Thyroid gland (tissue), 4 donors: ENCODE measurements at regions not wholly inside any gene's neighbourhood (a gene's known extent, or its start where the extent isn't known, plus 50 kb on each side); places are given as distances from the start of the nearest gene placed in this dataset.

Source experiments
- POLR2A ChIP-seq, 2 donors: fragments of 450-650 bp; IDR thresholded peaks; one replicate each; pipeline ENCODE4 v1.6.1; 2017; ENCODE audit warnings: antibody characterized with exemption in 2 of 2, mild to moderate bottlenecking in 2 of 2, moderate library complexity in 1 of 2
- TF ChIP-seq, protein P1 (sequence below), 6 experiments: fragments of 200-600 bp in 3 of 6; fragments of 450-650 bp in 3 of 6; sonication (generic) in 3 of 6; IDR thresholded peaks; one replicate each; pipeline ENCODE4 v1.5.1; 2016 to 2019; ENCODE audit warnings: antibody characterized with exemption in 6 of 6, mild to moderate bottlenecking in 2 of 6, inconsistent platforms in 1 of 6, moderate library complexity in 1 of 6

DNA sequence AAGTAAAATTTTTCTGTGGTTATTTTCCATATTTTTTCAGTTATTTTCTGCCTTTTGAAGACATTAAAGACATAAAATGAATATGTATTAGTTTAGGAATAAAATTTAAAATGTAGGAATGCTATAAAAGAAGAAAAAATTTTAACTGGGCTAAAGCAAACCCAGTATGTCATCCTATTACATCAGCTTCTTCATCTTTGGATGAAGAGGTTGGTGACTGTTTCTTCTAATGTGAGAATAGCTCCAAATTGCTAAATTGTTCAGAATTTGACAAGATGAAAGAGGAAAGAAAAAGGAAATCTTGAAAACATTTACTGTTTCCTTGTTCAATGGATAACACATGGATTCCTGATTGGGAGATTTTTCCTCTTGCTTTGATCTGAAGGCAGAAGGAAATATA, 52.7 kb upstream of the PZP start:
- TF ChIP-seq, protein P1, sequence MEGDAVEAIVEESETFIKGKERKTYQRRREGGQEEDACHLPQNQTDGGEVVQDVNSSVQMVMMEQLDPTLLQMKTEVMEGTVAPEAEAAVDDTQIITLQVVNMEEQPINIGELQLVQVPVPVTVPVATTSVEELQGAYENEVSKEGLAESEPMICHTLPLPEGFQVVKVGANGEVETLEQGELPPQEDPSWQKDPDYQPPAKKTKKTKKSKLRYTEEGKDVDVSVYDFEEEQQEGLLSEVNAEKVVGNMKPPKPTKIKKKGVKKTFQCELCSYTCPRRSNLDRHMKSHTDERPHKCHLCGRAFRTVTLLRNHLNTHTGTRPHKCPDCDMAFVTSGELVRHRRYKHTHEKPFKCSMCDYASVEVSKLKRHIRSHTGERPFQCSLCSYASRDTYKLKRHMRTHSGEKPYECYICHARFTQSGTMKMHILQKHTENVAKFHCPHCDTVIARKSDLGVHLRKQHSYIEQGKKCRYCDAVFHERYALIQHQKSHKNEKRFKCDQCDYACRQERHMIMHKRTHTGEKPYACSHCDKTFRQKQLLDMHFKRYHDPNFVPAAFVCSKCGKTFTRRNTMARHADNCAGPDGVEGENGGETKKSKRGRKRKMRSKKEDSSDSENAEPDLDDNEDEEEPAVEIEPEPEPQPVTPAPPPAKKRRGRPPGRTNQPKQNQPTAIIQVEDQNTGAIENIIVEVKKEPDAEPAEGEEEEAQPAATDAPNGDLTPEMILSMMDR (IDR thresholded peaks at IDR 0.05), result no peak
- no peak for TF ChIP-seq POLR2A (IDR thresholded peaks at IDR 0.05)
